Endothelial cell of umbilical vein (primary cell): ENCODE measurements at regions not wholly inside any gene's neighbourhood (a gene's known extent, or its start where the extent isn't known, plus 50 kb on each side); places are given as distances from the start of the nearest gene placed in this dataset.

Source experiments
- BruUV-seq: library from RNA; stranded (reverse); fragments of 400-500 nt; replicated peaks from 2 replicates; lab custom pipeline; 2021; lab: Mats Ljungman, UMichigan
- CTCF ChIA-PET: fragments of 300-600, 350-600 bp; sonication (Branson Sonifier 250); formaldehyde crosslinking; loops from one replicate; lab custom pipeline; 2021; ENCODE audit warnings: antibody characterized with exemption, inconsistent platforms; lab: Charles Lee
- POLR2A ChIA-PET: fragments of 300-600, 350-600 bp; sonication (Branson Sonifier 250); formaldehyde crosslinking; loops from one replicate; lab custom pipeline; 2021; ENCODE audit warnings: antibody characterized with exemption, inconsistent platforms; lab: Charles Lee
- DNase-seq: peaks from one replicate; pipeline ENCODE4 v3.0.0-alpha.2; 2011; ENCODE audit warnings: low read depth, low spot score
- FAIRE-seq: peaks from 2 replicates; lab custom pipeline; 2011; peaks lifted over from hg19 to GRCh38; lab: Jason Lieb, UNC
- H2AFZ ChIP-seq: 2 replicates; pipeline ENCODE4 v1.6.0; 2012; ENCODE audit warnings: low read depth, low read length, control low read depth, inconsistent platforms
- H3K27ac ChIP-seq: 2 replicates; pipeline ENCODE4 v1.5.1; 2011; ENCODE audit warnings: low read depth, mild to moderate bottlenecking, control low read depth, low read length, moderate library complexity; ENCODE audit not compliant: insufficient read depth
- H3K27me3 ChIP-seq, 2 experiments: 2 replicates each; pipeline versions ENCODE4 v1.6.0 to v1.6.1; 2011; ENCODE audit warnings: low read length in 2 of 2, mixed read lengths in 1 of 2; ENCODE audit not compliant: control insufficient read depth in 2 of 2, insufficient read depth in 2 of 2
- H3K36me3 ChIP-seq, 2 experiments: 2 replicates in 1 of 2; 3 replicates in 1 of 2; pipeline ENCODE4 v1.5.1; 2011; ENCODE audit warnings: low read length in 2 of 2, mild to moderate bottlenecking in 1 of 2, moderate library complexity in 1 of 2; ENCODE audit not compliant: control insufficient read depth in 2 of 2, insufficient read depth in 2 of 2; ENCODE audit errors: extremely low read depth in 1 of 2
- H3K4me1 ChIP-seq: 3 replicates; pipeline ENCODE4 v1.5.1; 2011; ENCODE audit warnings: mild to moderate bottlenecking, low read length; ENCODE audit not compliant: control insufficient read depth, insufficient read depth; ENCODE audit errors: extremely low read depth
- H3K4me2 ChIP-seq: 2 replicates; pipeline ENCODE4 v1.6.1; 2011; ENCODE audit warnings: low read length, control low read depth, mixed read lengths; ENCODE audit not compliant: insufficient read depth
- H3K4me3 ChIP-seq, 3 experiments: fragments of 200-600 bp in 1 of 3; sonication (generic), shearing (Covaris generic) in 1 of 3; replicated peaks in 1 of 3; 2 replicates each; pipeline ENCODE4 v1.5.1; 2011 to 2016; ENCODE audit warnings: control low read depth in 3 of 3, low read length in 3 of 3, mild to moderate bottlenecking in 2 of 3, inconsistent platforms in 1 of 3, low read depth in 1 of 3, moderate library complexity in 1 of 3; ENCODE audit not compliant: insufficient read depth in 1 of 3
- H3K79me2 ChIP-seq: 2 replicates; pipeline ENCODE4 v1.6.0; 2012; ENCODE audit warnings: low read length, inconsistent platforms; ENCODE audit not compliant: control insufficient read depth, insufficient read depth
- H3K9ac ChIP-seq: replicated peaks from 2 replicates; pipeline ENCODE3; 2011; ENCODE audit warnings: low read length, control low read depth; ENCODE audit not compliant: insufficient read depth; ENCODE audit errors: extremely low read depth
- H3K9me1 ChIP-seq: replicated peaks from 3 replicates; pipeline ENCODE4 v1.6.0; 2011; ENCODE audit warnings: mild to moderate bottlenecking, low read length; ENCODE audit not compliant: control insufficient read depth, insufficient read depth; ENCODE audit errors: extremely low read depth
- H3K9me3 ChIP-seq: replicated peaks from 2 replicates; pipeline ENCODE4 v1.5.1; 2012; ENCODE audit warnings: low read length, inconsistent platforms; ENCODE audit not compliant: control insufficient read depth, insufficient read depth
- H4K20me1 ChIP-seq: replicated peaks from 2 replicates; pipeline ENCODE3; 2011; ENCODE audit warnings: mild to moderate bottlenecking, low read length; ENCODE audit not compliant: control insufficient read depth, insufficient read depth; ENCODE audit errors: extremely low read depth
- EZH2 ChIP-seq: IDR thresholded peaks from 2 replicates; pipeline ENCODE4 v1.6.1; 2012; ENCODE audit warnings: borderline replicate concordance, low read depth, mild to moderate bottlenecking, moderate library complexity, low read length, inconsistent platforms; ENCODE audit not compliant: severe bottlenecking
- FOS ChIP-seq: IDR thresholded peaks from 2 replicates; pipeline ENCODE4 v1.6.1; 2011; ENCODE audit warnings: mild to moderate bottlenecking, low read length, moderate library complexity, borderline replicate concordance; ENCODE audit not compliant: insufficient read depth
- GATA2 ChIP-seq: IDR thresholded peaks from 2 replicates; pipeline ENCODE4 v1.7.0; 2011; ENCODE audit warnings: low read depth, mild to moderate bottlenecking, moderate library complexity, mixed read lengths, low read length; ENCODE audit not compliant: insufficient read length, insufficient read depth
- JUN ChIP-seq: IDR thresholded peaks from 2 replicates; pipeline ENCODE4 v1.6.1; 2011; ENCODE audit warnings: borderline replicate concordance, low read depth; ENCODE audit not compliant: insufficient read length, insufficient read depth
- MYC ChIP-seq: IDR thresholded peaks from one replicate; pipeline ENCODE4 v1.6.1; 2011; ENCODE audit warnings: mild to moderate bottlenecking, low read depth, low read length
- POLR2A ChIP-seq: IDR thresholded peaks from 2 replicates; pipeline ENCODE4 v1.6.1; 2012; ENCODE audit warnings: low read depth, mild to moderate bottlenecking, control low read depth, low read length
- POLR2AphosphoS5 ChIP-seq: IDR thresholded peaks from 2 replicates; pipeline ENCODE4 v1.6.1; 2012; ENCODE audit warnings: low read depth, mild to moderate bottlenecking, control low read depth, low read length, moderate library complexity; ENCODE audit not compliant: insufficient read depth
- dilution Hi-C: fragments of 300-500 bp; cut with MboI; formaldehyde crosslinking; loops from one replicate; pipeline ENCODE4 v1.15.0; 2019; ENCODE audit warnings: low sequenced_read_pairs; ENCODE audit not compliant: extremely low pct_ligation_motif_present
- intact Hi-C: fragments of 100-400 bp; cut with micrococcal nuclease; formaldehyde crosslinking; loops from one replicate; pipeline ENCODE4 v1.10.0; 2022
- TF ChIP-seq, protein P1 (sequence below): IDR thresholded peaks from 2 replicates; pipeline ENCODE4 v1.6.1; 2011; ENCODE audit not compliant: insufficient read depth, insufficient read length
- TF ChIP-seq, protein P2 (sequence below), 2 donors: IDR thresholded peaks; 1 replicate in 1 of 2; 2 replicates in 1 of 2; pipeline ENCODE4 v1.5.1; 2011; ENCODE audit warnings: low read length in 2 of 2, mild to moderate bottlenecking in 2 of 2, moderate library complexity in 2 of 2, control low read depth in 1 of 2, inconsistent platforms in 1 of 2, low read depth in 1 of 2; ENCODE audit not compliant: insufficient read depth in 1 of 2; ENCODE audit errors: extremely low read depth in 1 of 2

DNA sequence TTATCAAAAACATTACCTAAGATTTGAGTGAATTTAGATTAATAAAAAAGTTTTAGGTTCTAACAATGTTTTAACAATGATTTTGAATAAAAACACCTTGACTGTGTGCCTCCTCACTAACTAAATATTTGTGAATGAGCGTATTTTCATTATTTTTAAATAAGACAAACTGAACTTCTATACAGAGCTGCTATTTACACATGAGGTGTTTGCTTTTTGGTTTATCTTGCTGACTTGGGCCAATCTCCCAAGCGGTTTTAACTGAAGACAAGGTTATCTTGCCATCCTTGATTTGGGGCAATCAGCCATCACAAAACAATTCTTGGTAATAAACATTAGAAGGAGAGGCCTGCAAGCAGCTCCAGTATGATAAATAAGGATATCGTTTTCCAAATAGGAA is 108.2 kb upstream of the NRIP1 start:
- dilution Hi-C loops (no loop called here), intact Hi-C loops (no loop called here)
- FAIRE-seq (no peak), DNase-seq (no peak)
- Histone ChIP-seq H3K4me2 (no peak overlapping the region), H3K4me1 (no peaks in the 10 kb centered on the region), H3K27ac (no peak overlapping the region), H4K20me1 (no peaks in the 10 kb centered on the region), H3K27me3 (no peaks in the 10 kb centered on the region), H3K36me3 (no peaks in the 10 kb centered on the region), H3K9me3 (no peaks in the 10 kb centered on the region), H3K9ac (no peak overlapping the region), H3K4me3 (no peak overlapping the region), H3K9me1 (no peaks in the 10 kb centered on the region), H2AFZ (no peak overlapping the region), H3K79me2 (no peaks in the 10 kb centered on the region)
- ChIA-PET CTCF (no interaction called here), POLR2A (no interaction called here)
- BruUV-seq: no TSS peak
- no peak for TF ChIP-seq EZH2
- TF ChIP-seq FOS: no peak
- TF ChIP-seq, protein P1, sequence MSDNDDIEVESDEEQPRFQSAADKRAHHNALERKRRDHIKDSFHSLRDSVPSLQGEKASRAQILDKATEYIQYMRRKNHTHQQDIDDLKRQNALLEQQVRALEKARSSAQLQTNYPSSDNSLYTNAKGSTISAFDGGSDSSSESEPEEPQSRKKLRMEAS: no peak
- no peak for TF ChIP-seq POLR2A
- no peak for TF ChIP-seq MYC
- TF ChIP-seq, protein P2, sequence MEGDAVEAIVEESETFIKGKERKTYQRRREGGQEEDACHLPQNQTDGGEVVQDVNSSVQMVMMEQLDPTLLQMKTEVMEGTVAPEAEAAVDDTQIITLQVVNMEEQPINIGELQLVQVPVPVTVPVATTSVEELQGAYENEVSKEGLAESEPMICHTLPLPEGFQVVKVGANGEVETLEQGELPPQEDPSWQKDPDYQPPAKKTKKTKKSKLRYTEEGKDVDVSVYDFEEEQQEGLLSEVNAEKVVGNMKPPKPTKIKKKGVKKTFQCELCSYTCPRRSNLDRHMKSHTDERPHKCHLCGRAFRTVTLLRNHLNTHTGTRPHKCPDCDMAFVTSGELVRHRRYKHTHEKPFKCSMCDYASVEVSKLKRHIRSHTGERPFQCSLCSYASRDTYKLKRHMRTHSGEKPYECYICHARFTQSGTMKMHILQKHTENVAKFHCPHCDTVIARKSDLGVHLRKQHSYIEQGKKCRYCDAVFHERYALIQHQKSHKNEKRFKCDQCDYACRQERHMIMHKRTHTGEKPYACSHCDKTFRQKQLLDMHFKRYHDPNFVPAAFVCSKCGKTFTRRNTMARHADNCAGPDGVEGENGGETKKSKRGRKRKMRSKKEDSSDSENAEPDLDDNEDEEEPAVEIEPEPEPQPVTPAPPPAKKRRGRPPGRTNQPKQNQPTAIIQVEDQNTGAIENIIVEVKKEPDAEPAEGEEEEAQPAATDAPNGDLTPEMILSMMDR (IDR thresholded peaks at IDR 0.05; ENCODE audit: extremely low read depth in 1 of 2, insufficient read depth in 1 of 2, low read depth in 1 of 2, low read length in 2 of 2): no peak
- no peak for TF ChIP-seq JUN
- TF ChIP-seq GATA2: no peak
- TF ChIP-seq POLR2AphosphoS5: no peak
